MM.1S (cell line): ENCODE measurements at regions not wholly inside any gene's neighbourhood (a gene's known extent, or its start where the extent isn't known, plus 50 kb on each side); places are given as distances from the start of the nearest gene placed in this dataset.

Experiments used
- DNase-seq: peaks from one replicate; pipeline ENCODE4 v3.0.0-alpha.2; 2015
- H2AFZ ChIP-seq: fragments of 300-600 bp; sonication (generic); 2 replicates; pipeline ENCODE4 v1.6.0; 2016; ENCODE audit warnings: antibody characterized with exemption, low read length
- H3F3A ChIP-seq: fragments of 300-600 bp; sonication (generic); 2 replicates; pipeline ENCODE4 v1.6.1; 2016; ENCODE audit warnings: mild to moderate bottlenecking, antibody characterized with exemption, low read length, moderate library complexity, mixed read lengths; ENCODE audit not compliant: insufficient read depth
- H3K27ac ChIP-seq: fragments of 300-600 bp; sonication (generic); 2 replicates; pipeline ENCODE4 v1.5.1; 2016; ENCODE audit warnings: mild to moderate bottlenecking, low read length
- H3K27me3 ChIP-seq: fragments of 300-600 bp; sonication (generic); replicated peaks from 2 replicates; pipeline ENCODE4 v1.6.0; 2016; ENCODE audit warnings: low read length; ENCODE audit not compliant: insufficient read depth
- H3K36me3 ChIP-seq: fragments of 300-600 bp; sonication (generic); replicated peaks from 2 replicates; pipeline ENCODE4 v1.6.1; 2016; ENCODE audit warnings: mild to moderate bottlenecking, low read length, mixed read lengths; ENCODE audit not compliant: insufficient read depth
- H3K4me1 ChIP-seq: fragments of 300-600 bp; sonication (generic); 2 replicates; pipeline ENCODE4 v1.6.1; 2016; ENCODE audit warnings: low read length, mixed read lengths
- H3K4me2 ChIP-seq: fragments of 300-600 bp; sonication (generic); 2 replicates; pipeline ENCODE4 v1.6.0; 2016; ENCODE audit warnings: low read depth, low read length
- H3K4me3 ChIP-seq: fragments of 300-600 bp; sonication (generic); 2 replicates; pipeline ENCODE4 v1.5.1; 2016; ENCODE audit warnings: low read length, mixed read lengths
- H3K79me2 ChIP-seq: fragments of 300-600 bp; sonication (generic); 2 replicates; pipeline ENCODE4 v1.6.1; 2016; ENCODE audit warnings: mixed run types, low read length, mixed read lengths
- H3K9ac ChIP-seq: fragments of 300-600 bp; sonication (generic); 2 replicates; pipeline ENCODE4 v1.6.1; 2016; ENCODE audit warnings: low read length, mixed read lengths
- H3K9me2 ChIP-seq: fragments of 300-600 bp; sonication (generic); replicated peaks from 2 replicates; pipeline ENCODE4 v1.6.1; 2016; ENCODE audit warnings: mild to moderate bottlenecking, low read length, mixed read lengths; ENCODE audit not compliant: insufficient read depth
- H3K9me3 ChIP-seq: fragments of 300-600 bp; sonication (generic); replicated peaks from 2 replicates; pipeline ENCODE4 v1.6.1; 2016; ENCODE audit warnings: mild to moderate bottlenecking, low read length, mixed read lengths; ENCODE audit not compliant: insufficient read depth
- H4K20me1 ChIP-seq: fragments of 300-600 bp; sonication (generic); 2 replicates; pipeline ENCODE4 v1.6.1; 2016; ENCODE audit warnings: mild to moderate bottlenecking, low read length, moderate library complexity, mixed read lengths; ENCODE audit not compliant: insufficient read depth
- EZH2 ChIP-seq: fragments of 300-600 bp; sonication (generic); optimal IDR thresholded peaks from 2 replicates; pipeline ENCODE3; 2017; ENCODE audit warnings: low read depth, mild to moderate bottlenecking, antibody characterized with exemption, low read length, mixed read lengths
- EZH2phosphoT487 ChIP-seq: fragments of 300-600 bp; sonication (generic); IDR thresholded peaks from 2 replicates; pipeline ENCODE4 v1.6.1; 2018; ENCODE audit warnings: antibody characterized with exemption, low read length
- TF ChIP-seq, protein P1 (sequence below): fragments of 300-600 bp; sonication (generic); IDR thresholded peaks from 2 replicates; pipeline ENCODE4 v1.5.1; 2016; ENCODE audit warnings: antibody characterized with exemption, low read length, mixed read lengths

- peaks cover 14% of the 10 kb centered on the region for H3F3A ChIP-seq
- H4K20me1 ChIP-seq: no peaks in the 10 kb centered on the region
- no peaks in the 10 kb centered on the region for H3K9me3 ChIP-seq
- H2AFZ ChIP-seq: no peak overlapping the region
- H3K79me2 ChIP-seq: no peaks in the 10 kb centered on the region
- H3K27me3 ChIP-seq: no peaks in the 10 kb centered on the region
- no peak for TF ChIP-seq EZH2phosphoT487
- TF ChIP-seq, protein P1, sequence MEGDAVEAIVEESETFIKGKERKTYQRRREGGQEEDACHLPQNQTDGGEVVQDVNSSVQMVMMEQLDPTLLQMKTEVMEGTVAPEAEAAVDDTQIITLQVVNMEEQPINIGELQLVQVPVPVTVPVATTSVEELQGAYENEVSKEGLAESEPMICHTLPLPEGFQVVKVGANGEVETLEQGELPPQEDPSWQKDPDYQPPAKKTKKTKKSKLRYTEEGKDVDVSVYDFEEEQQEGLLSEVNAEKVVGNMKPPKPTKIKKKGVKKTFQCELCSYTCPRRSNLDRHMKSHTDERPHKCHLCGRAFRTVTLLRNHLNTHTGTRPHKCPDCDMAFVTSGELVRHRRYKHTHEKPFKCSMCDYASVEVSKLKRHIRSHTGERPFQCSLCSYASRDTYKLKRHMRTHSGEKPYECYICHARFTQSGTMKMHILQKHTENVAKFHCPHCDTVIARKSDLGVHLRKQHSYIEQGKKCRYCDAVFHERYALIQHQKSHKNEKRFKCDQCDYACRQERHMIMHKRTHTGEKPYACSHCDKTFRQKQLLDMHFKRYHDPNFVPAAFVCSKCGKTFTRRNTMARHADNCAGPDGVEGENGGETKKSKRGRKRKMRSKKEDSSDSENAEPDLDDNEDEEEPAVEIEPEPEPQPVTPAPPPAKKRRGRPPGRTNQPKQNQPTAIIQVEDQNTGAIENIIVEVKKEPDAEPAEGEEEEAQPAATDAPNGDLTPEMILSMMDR: no peak
- TF ChIP-seq EZH2: no peak
- H3K36me3 ChIP-seq: no peaks in the 10 kb centered on the region
- peaks cover 31% of the 10 kb centered on the region for H3K4me1 ChIP-seq
- no peaks in the 10 kb centered on the region for H3K9me2 ChIP-seq
- H3K9ac ChIP-seq: no peak overlapping the region
- H3K4me3 ChIP-seq: no peak overlapping the region
- no peak for DNase-seq
- H3K4me2 ChIP-seq: no peak overlapping the region
- no peak overlapping the region for H3K27ac ChIP-seq
These were observed 192.1 kb downstream of the SPATA31D1 start for GRCh38 chr9:82180711-82181110.

DNA sequence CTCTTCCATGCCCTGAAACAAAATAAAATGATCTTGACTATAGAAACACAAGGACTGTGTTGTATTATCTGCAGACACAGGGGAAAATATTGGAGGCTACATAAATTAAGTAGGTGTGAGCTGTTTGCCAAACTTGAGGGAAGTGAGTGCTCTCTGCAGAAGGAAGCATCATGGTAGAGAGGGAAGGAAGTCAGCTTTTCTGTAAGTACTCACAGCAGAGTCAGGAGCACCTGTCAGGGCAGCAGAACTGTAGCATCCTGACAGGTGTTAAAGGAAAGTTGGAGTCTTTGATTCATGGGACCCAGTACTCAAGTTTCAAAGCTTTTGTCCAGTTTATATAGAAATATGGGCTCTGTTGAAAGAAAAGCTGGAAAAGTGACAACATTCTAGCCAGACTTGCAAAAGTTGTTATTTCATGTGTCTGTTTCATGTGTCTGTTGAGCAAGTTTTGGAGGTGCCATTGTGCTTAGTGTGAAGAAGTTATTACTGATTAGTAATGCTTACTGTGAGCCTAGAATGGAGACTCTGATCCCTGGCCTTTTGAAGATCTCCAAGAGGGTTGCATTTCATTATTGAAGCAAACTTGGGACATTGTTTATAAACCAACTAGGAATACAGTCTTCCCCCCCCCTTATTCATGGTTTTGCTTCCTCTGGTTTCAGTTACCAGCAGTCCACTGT lies 194.7 kb downstream of the SPATA31D1 start:
- Histone ChIP-seq H3K27ac (no peak overlapping the region), H3K9ac (no peak overlapping the region), H4K20me1 (no peaks in the 10 kb centered on the region), H3K4me1 (peaks cover 37% of the 10 kb centered on the region), H3K27me3 (no peaks in the 10 kb centered on the region), H3F3A (peaks cover 14% of the 10 kb centered on the region), H3K36me3 (no peaks in the 10 kb centered on the region), H3K9me3 (no peaks in the 10 kb centered on the region), H3K4me2 (0 out of 2 replicates have a peak overlapping the region, but pooled peaks have one; percentile 2), H3K4me3 (no peak overlapping the region), H2AFZ (no peak overlapping the region), H3K79me2 (no peaks in the 10 kb centered on the region), H3K9me2 (no peaks in the 10 kb centered on the region)
- peak; percentile 42 for DNase-seq
- TF ChIP-seq EZH2: no peak
- no peak for TF ChIP-seq EZH2phosphoT487
- TF ChIP-seq, protein P1: no peak

GRCh38 chr9:82184524-82184923 lies 196.0 kb downstream of the SPATA31D1 start:
- no peak overlapping the region for H3K4me3 ChIP-seq
- peaks cover 37% of the 10 kb centered on the region for H3K4me1 ChIP-seq
- no peak overlapping the region for H3K9ac ChIP-seq
- H2AFZ ChIP-seq: no peak overlapping the region
- H3K9me2 ChIP-seq: no peaks in the 10 kb centered on the region
- no peaks in the 10 kb centered on the region for H4K20me1 ChIP-seq
- peak overlapping the region; percentile 34; the same call in 1 of the 2 replicates for H3K4me2 ChIP-seq
- no peaks in the 10 kb centered on the region for H3K9me3 ChIP-seq
- H3K79me2 ChIP-seq: no peaks in the 10 kb centered on the region
- no peaks in the 10 kb centered on the region for H3K36me3 ChIP-seq
- no peaks in the 10 kb centered on the region for H3K27me3 ChIP-seq
- TF ChIP-seq EZH2 (no peak), EZH2phosphoT487 (no peak)
- TF ChIP-seq, protein P1: no peak
- peak; percentile 94 for DNase-seq
- peaks cover 14% of the 10 kb centered on the region for H3F3A ChIP-seq
- H3K27ac ChIP-seq: peak overlapping the region; percentile 38; the same call in 1 of the 2 replicates
